Right lobe of liver (tissue), 4 donors: ENCODE measurements at regions not wholly inside any gene's neighbourhood (a gene's known extent, or its start where the extent isn't known, plus 50 kb on each side); places are given as distances from the start of the nearest gene placed in this dataset.

ENCODE experiments used
- CTCF ChIP-seq, 4 donors: fragments of 200-600 bp in 3 of 4; fragments of 450-650 bp in 1 of 4; IDR thresholded peaks; one replicate each; pipeline versions ENCODE4 v1.5.1 to v1.8.0; 2016 to 2022; ENCODE audit warnings: antibody characterized with exemption in 4 of 4, mild to moderate bottlenecking in 2 of 4
- POLR2A ChIP-seq: fragments of 450-650 bp; IDR thresholded peaks from one replicate; pipeline ENCODE4 v1.6.1; 2017; ENCODE audit warnings: antibody characterized with exemption, mild to moderate bottlenecking
- donor health status: DM: no; HTN: no; CAD: no.
- donor health status: DM: no; HTN: no; CAD: no.
- donor health status: DM: no; HTN: yes; CAD: no.

GRCh38 chr10:100658269-100658668 lies 87.1 kb upstream of the PAX2 start:
- TF ChIP-seq CTCF (IDR thresholded peaks at IDR 0.05): no peak
- TF ChIP-seq POLR2A: no peak
